GM19239 (cell line): ENCODE measurements at regions not wholly inside any gene's neighbourhood (a gene's known extent, or its start where the extent isn't known, plus 50 kb on each side); places are given as distances from the start of the nearest gene placed in this dataset.
A peak's percentile ranks its signal among the peaks of the same experiment; 100 is the strongest.
"Not testable (repeated sequence)": the region's sequence is repeated elsewhere in the genome, so short reads cannot be mapped to it uniquely, and the experiment has no call there.

Experiments
- DNase-seq: peaks from one replicate; pipeline ENCODE4 v3.0.0; 2011; ENCODE audit warnings: low spot score; ENCODE audit not compliant: insufficient read length
- FAIRE-seq: peaks from 2 replicates; lab custom pipeline; 2011; peaks lifted over from hg19 to GRCh38; lab: Jason Lieb, UNC

GRCh38 chr12:103011974-103012763, 54.7 kb downstream of the ASCL1 start:
- FAIRE-seq (no peak), DNase-seq (no peak)

- DNase-seq (no peak), FAIRE-seq (no peak)
Measured at GRCh38 chr12:103012884-103013283, 55.4 kb downstream of the ASCL1 start.

GRCh38 chr12:103013741-103014300, 56.3 kb downstream of the ASCL1 start:
- FAIRE-seq (no peak), DNase-seq (no peak)

DNA sequence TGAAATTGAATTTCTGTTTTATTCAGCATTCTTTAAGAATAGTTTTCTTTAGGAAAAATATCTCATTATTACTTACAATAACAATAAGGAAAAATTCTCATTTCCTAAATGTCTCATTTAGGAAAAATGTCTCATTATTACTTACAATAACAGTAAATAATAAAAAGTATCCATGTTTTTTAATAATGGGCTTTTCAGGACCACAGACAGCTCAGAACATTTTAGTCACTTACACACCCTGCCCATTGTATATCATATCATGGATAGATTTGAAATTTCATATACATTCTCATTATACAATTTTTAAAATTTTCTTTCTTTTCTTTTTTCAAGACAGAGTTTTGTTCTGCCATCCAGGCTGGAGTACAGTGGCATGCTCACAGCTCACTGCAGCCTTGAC, 58.9 kb downstream of the ASCL1 start:
- no peak for FAIRE-seq
- no peak for DNase-seq

GRCh38 chr12:103020839-103021238, 63.4 kb downstream of the ASCL1 start:
- FAIRE-seq: no peak
- no peak for DNase-seq

DNA sequence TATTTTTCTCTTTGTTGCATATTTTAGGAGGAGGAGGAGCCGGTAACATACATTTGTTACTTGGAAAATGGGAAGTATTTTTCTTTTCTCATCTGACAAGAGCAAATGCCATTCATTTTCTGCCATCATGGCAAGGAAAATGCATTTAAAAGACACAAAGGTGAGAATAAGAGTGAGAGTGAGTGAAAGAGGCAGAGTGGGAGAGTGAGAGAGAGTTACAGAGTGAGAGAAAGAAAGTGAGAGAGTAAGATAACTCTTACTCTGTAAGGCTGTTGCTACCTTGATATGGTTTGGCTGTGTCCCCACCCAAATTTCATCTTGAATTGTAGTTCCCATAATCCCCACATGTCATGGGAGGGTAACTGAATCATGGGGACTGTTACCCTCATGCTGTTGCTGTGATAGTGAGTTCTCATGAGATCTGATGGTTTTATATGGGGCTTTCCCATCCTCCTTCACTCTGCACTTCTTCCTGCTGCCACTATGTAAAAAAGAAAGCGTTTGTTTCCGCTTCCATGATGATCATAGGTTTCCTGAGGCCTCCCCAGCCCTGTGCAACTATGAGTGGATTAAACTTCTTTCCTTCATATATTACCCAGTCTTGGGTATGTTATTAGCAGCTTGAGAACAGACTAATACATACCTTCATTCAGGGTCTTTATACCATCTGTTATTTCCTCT, 64.2 kb downstream of the ASCL1 start:
- FAIRE-seq (peak; percentile 69), DNase-seq (no peak)

GRCh38 chr12:103024650-103025049, 67.2 kb downstream of the ASCL1 start:
- DNase-seq: no peak
- FAIRE-seq: no peak

DNA sequence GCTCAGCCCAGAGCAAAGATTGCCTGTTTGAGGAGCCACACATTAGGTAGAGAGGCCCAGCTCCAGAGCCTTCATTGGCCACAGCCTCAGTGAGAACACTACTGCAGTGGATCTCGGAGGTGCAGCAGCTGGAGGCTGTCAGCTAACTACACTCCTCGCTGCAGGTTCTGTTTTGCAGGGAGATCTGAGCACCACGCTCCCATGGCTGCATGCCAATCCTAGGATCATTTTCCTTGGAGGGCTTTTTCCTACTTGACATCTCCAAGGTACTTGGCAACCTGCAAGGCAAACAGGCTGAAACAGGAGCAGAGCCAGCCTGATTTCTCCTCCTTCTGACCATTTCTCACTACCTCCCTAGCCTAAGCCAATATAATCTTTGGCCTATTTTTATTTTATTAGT, 69.2 kb downstream of the ASCL1 start:
- not testable (repeated sequence) for DNase-seq, FAIRE-seq

- no peak for DNase-seq
- peak; percentile 48 for FAIRE-seq
Measured at GRCh38 chr12:103028881-103029639, 71.6 kb downstream of the ASCL1 start.

GRCh38 chr12:103036581-103037214, 79.2 kb downstream of the ASCL1 start:
- FAIRE-seq (no peak), DNase-seq (no peak)

- no peak for DNase-seq
- FAIRE-seq: peak; percentile 35
Measured at GRCh38 chr12:103043531-103044486, 86.3 kb downstream of the ASCL1 start.

- FAIRE-seq: no peak
Measured at GRCh38 chr12:103046154-103046553, 88.7 kb downstream of the ASCL1 start.

DNA sequence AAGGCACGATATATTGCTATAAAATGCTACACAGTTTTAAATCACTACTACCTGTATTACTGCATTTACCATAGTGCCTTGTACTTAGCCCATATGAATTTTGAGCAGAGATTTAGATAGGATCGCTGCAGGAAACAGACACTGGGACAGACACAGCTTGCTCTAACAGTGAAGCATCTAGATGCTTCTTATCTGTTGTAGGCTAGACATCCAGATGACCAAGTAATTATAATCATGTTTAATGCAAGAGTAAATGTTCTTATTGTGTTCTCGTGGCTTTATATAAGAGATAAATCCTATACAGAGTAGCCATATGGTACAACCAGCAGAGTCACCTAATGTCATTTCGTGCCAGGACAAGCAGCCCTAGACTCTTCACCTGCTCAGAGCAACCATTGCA, 92.8 kb downstream of the ASCL1 start:
- no peak for FAIRE-seq
- DNase-seq: no peak

More at GRCh38 chr12:103046154-103046553, 88.7 kb downstream of the ASCL1 start:
- DNase-seq: no peak

DNA sequence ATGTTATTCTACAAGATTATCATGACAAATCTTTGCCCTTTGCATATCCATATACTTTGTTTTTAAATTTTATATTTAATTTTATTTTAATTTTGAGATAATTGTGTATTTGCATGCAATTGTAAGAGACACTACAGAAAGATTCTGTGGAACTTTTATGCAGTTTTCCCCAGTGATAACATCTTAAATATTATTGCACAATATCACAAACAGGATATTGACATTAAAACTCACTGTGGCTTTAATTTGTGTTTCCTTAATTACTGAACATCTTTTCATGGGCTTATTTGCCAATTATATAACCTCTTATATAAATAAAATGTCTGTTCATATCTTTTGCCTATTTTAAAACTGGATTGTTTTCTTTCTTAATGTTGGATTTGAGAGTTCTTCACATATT, 95.6 kb downstream of the ASCL1 start:
- DNase-seq: no peak
- no peak for FAIRE-seq

- FAIRE-seq: no peak
- no peak for DNase-seq
Measured at GRCh38 chr12:103073630-103074029, 116.2 kb downstream of the ASCL1 start.

GRCh38 chr12:103075848-103076247, 118.4 kb downstream of the ASCL1 start:
- no peak for DNase-seq
- FAIRE-seq: no peak

GRCh38 chr12:103077108-103077773, 119.8 kb downstream of the ASCL1 start:
- FAIRE-seq (peak; percentile 4), DNase-seq (no peak)

DNA sequence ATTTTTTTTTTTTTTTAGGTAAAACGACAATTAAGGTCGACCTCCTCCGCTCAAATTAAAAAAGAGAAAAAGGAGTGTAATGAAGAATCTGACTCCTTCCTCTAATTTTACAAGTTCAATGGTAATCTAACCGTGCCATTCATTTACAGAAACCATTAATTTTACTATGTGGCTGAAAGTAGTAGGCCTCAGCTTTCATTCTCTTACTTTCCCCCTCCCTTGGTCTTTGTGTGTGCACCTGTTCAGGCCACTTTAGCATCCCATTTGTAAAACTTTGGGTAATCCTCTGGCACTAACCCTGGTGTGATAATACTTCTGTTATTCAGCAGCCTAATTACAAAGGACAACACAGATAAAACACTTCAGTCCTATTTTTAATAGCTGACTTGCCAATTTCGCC, 128.1 kb downstream of the ASCL1 start:
- no peak for DNase-seq

DNA sequence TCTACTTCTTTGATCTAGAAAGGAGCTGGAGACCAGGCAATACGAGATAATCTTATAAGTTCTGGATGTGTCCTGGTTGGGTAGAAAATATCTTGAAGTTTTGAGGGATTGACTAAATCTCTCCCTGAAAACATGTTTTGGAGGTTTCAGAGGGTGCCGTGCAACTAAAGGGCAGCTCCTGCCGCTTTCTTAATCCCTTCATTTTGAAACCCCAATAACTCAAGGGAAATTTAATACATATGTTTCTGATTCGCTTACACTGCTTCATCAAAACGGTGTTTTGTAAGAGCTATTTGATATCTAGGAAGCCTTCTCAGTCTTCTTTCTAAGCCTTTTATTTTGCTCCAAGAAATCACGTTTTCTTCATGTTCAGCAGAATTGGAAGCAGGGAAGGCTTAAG, 129.0 kb downstream of the ASCL1 start:
- DNase-seq (no peak), FAIRE-seq (no peak)

More for the DNA sequence above, 128.1 kb downstream of the ASCL1 start:
- peak; percentile 83 for FAIRE-seq
